ENCODE measurements at regions not wholly inside any gene's neighbourhood (a gene's known extent, or its start where the extent isn't known, plus 50 kb on each side); places are given as distances from the start of the nearest gene placed in this dataset.

GRCh38 chr11:129591527-129591926 is 215.9 kb downstream of the BARX2 start:
- no peak for TF ChIP-seq CTCF (IDR thresholded peaks at IDR 0.05; ENCODE audit: borderline replicate concordance, extremely low read depth, low read length, poor library complexity, severe bottlenecking)
- TF ChIP-seq EZH2 (IDR thresholded peaks at IDR 0.05; ENCODE audit: borderline replicate concordance, low read depth, low read length, severe bottlenecking): no peak

Data from DND-41 (cell line).